ENCODE measurements at regions not wholly inside any gene's neighbourhood (a gene's known extent, or its start where the extent isn't known, plus 50 kb on each side); places are given as distances from the start of the nearest gene placed in this dataset.
A peak's percentile ranks its signal among the peaks of the same experiment; 100 is the strongest.

GRCh38 chr4:180827232-180828009, 1415.8 kb upstream of the TENM3 start:
- Histone ChIP-seq H3K79me2 (ENCODE audit: control insufficient read depth, insufficient read depth, low read length) (no peaks in the 10 kb centered on the region), H4K20me1 (ENCODE audit: control insufficient read depth, insufficient read depth) (no peaks in the 10 kb centered on the region), H3K36me3 (ENCODE audit: control insufficient read depth in 2 of 2, insufficient read depth in 2 of 2, low read length in 1 of 2) (no peaks in the 10 kb centered on the region), H3K4me2 (ENCODE audit: control insufficient read depth, insufficient read depth) (no peak overlapping the region), H2AFZ (ENCODE audit: control insufficient read depth, low read depth, low read length) (peak overlapping the region; percentile 47), H3K9me3 (replicated peaks; ENCODE audit: control insufficient read depth, insufficient read depth, low read length) (no peaks in the 10 kb centered on the region), H3K4me3 (no peak overlapping the region), H3K9ac (ENCODE audit: control insufficient read depth, insufficient read depth, low read length) (no peak overlapping the region), H3K27me3 (replicated peaks in 1 of 2; ENCODE audit: control insufficient read depth in 2 of 2, insufficient read depth in 2 of 2, low read length in 1 of 2) (no peaks in the 10 kb centered on the region), H3K27ac (ENCODE audit: control insufficient read depth, insufficient read depth) (no peak overlapping the region), H3K4me1 (ENCODE audit: control insufficient read depth, insufficient read depth, low read length) (peaks cover 4% of the 10 kb centered on the region; the same call in 1 of the 2 replicates)
- no peak for DNase-seq (ENCODE audit: low read depth, low spot score)
- FAIRE-seq: no peak
- RAD21 ChIA-PET (ENCODE audit: unreplicated experiment): interaction anchor here (0.6 to 1.5 kb wide), 3 partner anchors 143 to 475 kb away, joined by 3 read pairs; no protein-coding TSS in a partner anchor
- WGBS (ENCODE audit: insufficient coverage, insufficient replicate concordance, low lambda C conversion rate, missing lambda C conversion rate): 22% methylated on average over 7 of the region's 7 CpGs
- POLR2A ChIA-PET: no interaction called here
- in situ Hi-C loops (cut with MboI) (no loop called here), intact Hi-C loops (cut with micrococcal nuclease; ENCODE audit: unreplicated experiment) (loop anchor here (1.0 kb wide), 2 partner anchors 316 to 701 kb away; no protein-coding TSS in a partner anchor)
- CTCF ChIA-PET: interaction anchor here (0.5 to 3.1 kb wide), 12 partner anchors 10 to 1256 kb away, joined by 3 to 21 read pairs (median 4); no protein-coding TSS in a partner anchor
- BruUV-seq (replicated peaks): no TSS peak
- ATAC-seq: no peak; the same call in 1 of the 3 replicates
- SMC1A ChIA-PET (ENCODE audit: uncharacterized antibody, unreplicated experiment): interaction anchor here (0.8 to 1.0 kb wide), 2 partner anchors 18 to 701 kb away, joined by 3 to 4 read pairs; no protein-coding TSS in a partner anchor
- no peak for TF ChIP-seq SUZ12 (IDR thresholded peaks at IDR 0.05; ENCODE audit: unreplicated experiment)
- no peak for TF ChIP-seq MLLT1 (IDR thresholded peaks at IDR 0.05)
- no peak for TF ChIP-seq CBX3 (IDR thresholded peaks at IDR 0.05; ENCODE audit: borderline replicate concordance, low read depth)
- no peak for TF ChIP-seq RCOR1 (conservative IDR thresholded peaks at IDR 0.05; ENCODE audit: low read depth, low read length)
- TF ChIP-seq ATF2 (IDR thresholded peaks at IDR 0.05; ENCODE audit: low read length): no peak
- TF ChIP-seq ASH2L (IDR thresholded peaks at IDR 0.05; ENCODE audit: borderline replicate concordance, low read depth): no peak
- TF ChIP-seq ZNF687 (IDR thresholded peaks at IDR 0.05): no peak
- TF ChIP-seq NFYB (IDR thresholded peaks at IDR 0.05; ENCODE audit: insufficient read depth, low read depth, low read length): no peak
- no peak for TF ChIP-seq PML (IDR thresholded peaks at IDR 0.05; ENCODE audit: low read length)
- no peak for TF ChIP-seq PRDM15 (CRISPR knock-in tag; IDR thresholded peaks at IDR 0.05)
- no peak for TF ChIP-seq MEF2A (IDR thresholded peaks at IDR 0.05; ENCODE audit: insufficient read depth, low read depth, low read length)
- TF ChIP-seq TAF1 (IDR thresholded peaks at IDR 0.05; ENCODE audit: borderline replicate concordance, low read depth, low read length): no peak

Measured in GM12878 (cell line).